ENCODE measurements at regions not wholly inside any gene's neighbourhood (a gene's known extent, or its start where the extent isn't known, plus 50 kb on each side); places are given as distances from the start of the nearest gene placed in this dataset.
"Not testable (repeated sequence)": the region's sequence is repeated elsewhere in the genome, so short reads cannot be mapped to it uniquely, and the experiment has no call there.

- no peak for DNase-seq (ENCODE audit: low spot score)
These were observed 72.9 kb downstream of the ZNF783 start for GRCh38 chr7:149334930-149335329.

- DNase-seq (ENCODE audit: low spot score): no peak
These were observed 86.9 kb downstream of the ZNF783 start for GRCh38 chr7:149348758-149349369.

GRCh38 chr7:149353739-149354504, 91.9 kb downstream of the ZNF783 start:
- DNase-seq (ENCODE audit: low spot score): peak; percentile 28

GRCh38 chr7:149355035-149355389, 93.0 kb downstream of the ZNF783 start:
- DNase-seq (ENCODE audit: low spot score): not testable (repeated sequence)

- DNase-seq (ENCODE audit: low spot score): no peak
These were observed 93.5 kb downstream of the ZNF783 start for GRCh38 chr7:149355390-149356048.

GRCh38 chr7:149362696-149363095, 98.2 kb downstream of the ZNF777 start:
- no peak for DNase-seq (ENCODE audit: low spot score)

GRCh38 chr7:149367418-149368180, 93.3 kb downstream of the ZNF777 start:
- DNase-seq (ENCODE audit: low spot score): no peak

GRCh38 chr7:149369497-149369896, 91.4 kb downstream of the ZNF777 start:
- DNase-seq (ENCODE audit: low spot score): no peak

GRCh38 chr7:149370790-149371189, 90.1 kb downstream of the ZNF777 start:
- no peak for DNase-seq (ENCODE audit: low spot score)

GRCh38 chr7:149373089-149373488, 87.8 kb downstream of the ZNF777 start:
- no peak for DNase-seq (ENCODE audit: low spot score)

GRCh38 chr7:149375234-149376008, 85.4 kb downstream of the ZNF777 start:
- no peak for DNase-seq (ENCODE audit: low spot score)

- DNase-seq (ENCODE audit: low spot score): no peak
These were observed 83.5 kb downstream of the ZNF777 start for GRCh38 chr7:149377386-149377785.

- no peak for DNase-seq (ENCODE audit: low spot score)
These were observed 81.2 kb downstream of the ZNF777 start for GRCh38 chr7:149379625-149380024.

GRCh38 chr7:149381245-149381644, 79.6 kb downstream of the ZNF777 start:
- peak; percentile 14 for DNase-seq (ENCODE audit: low spot score)
